Right cardiac atrium (tissue), 5 donors: ENCODE measurements at regions not wholly inside any gene's neighbourhood (a gene's known extent, or its start where the extent isn't known, plus 50 kb on each side); places are given as distances from the start of the nearest gene placed in this dataset.
"Not testable (repeated sequence)": the region's sequence is repeated elsewhere in the genome, so short reads cannot be mapped to it uniquely, and the experiment has no call there.

Experiments used
- ATAC-seq, 2 donors: fragments of 200-7000 bp; cut with Tn5 transposase; one replicate each; pipeline versions ENCODE4 v1.8.0 to v1.9.1; 2020; ENCODE audit warnings: moderate library complexity in 2 of 2, mild to moderate bottlenecking in 1 of 2
- DNase-seq, 3 donors: peaks; one replicate each; pipeline ENCODE4 v3.0.0-alpha.2; 2020
- H3K27ac ChIP-seq: one replicate; pipeline ENCODE4 v1.5.1; 2013; ENCODE audit warnings: mild to moderate bottlenecking, low read length, control low read depth, moderate library complexity
- H3K27me3 ChIP-seq: one replicate; pipeline ENCODE4 v1.6.1; 2013; ENCODE audit not compliant: control insufficient read depth, insufficient read depth
- H3K4me1 ChIP-seq: one replicate; pipeline ENCODE4 v1.6.1; 2013; ENCODE audit warnings: low read length; ENCODE audit not compliant: control insufficient read depth, insufficient read depth
- H3K4me3 ChIP-seq: one replicate; pipeline ENCODE4 v1.5.1; 2013; ENCODE audit warnings: low read length, control low read depth
- H3K9me3 ChIP-seq: one replicate; pipeline ENCODE4 v1.6.1; 2013; ENCODE audit warnings: low read length; ENCODE audit not compliant: control insufficient read depth
- WGBS: extraction: QIAGEN DNeasy Blood & Tissue Kit; methylation state at CpG from one replicate; pipeline ENCODE4 v1.1.7; 2013; 5-methylcytosine and 5-hydroxymethylcytosine counted together
- intact Hi-C, 4 donors: fragments of 100-400 bp; cut with DNase I; formaldehyde crosslinking; loops; one replicate each; pipeline versions ENCODE4 v1.11.0 to v1.14.0; 2022 to 2023
- donor health status: healthy with polysubstance abuse.
- donor health status: DM: no; HTN: yes; CAD: no.
- donor health status: DM: no; HTN: no; CAD: no.
- donor health status: DM: no; HTN: yes; CAD: no; lungs with severe emphysema.
- donor health status: DM: yes; HTN: yes; CAD: no.

GRCh38 chrX:40368611-40369061 lies 212.1 kb upstream of the ATP6AP2 start:
- H3K4me3 ChIP-seq: no peak overlapping the region
- H3K4me1 ChIP-seq: no peaks in the 10 kb centered on the region
- no peaks in the 10 kb centered on the region for H3K27me3 ChIP-seq
- H3K9me3 ChIP-seq: no peaks in the 10 kb centered on the region
- ATAC-seq: no peak
- no peak for DNase-seq
- WGBS: 75% methylated on average over 6 of the region's 6 CpGs
- intact Hi-C loops: no loop called here
- no peak overlapping the region for H3K27ac ChIP-seq

- intact Hi-C loops: no loop called here
- WGBS: 81% methylated on average over 3 of the region's 3 CpGs
- no peak for ATAC-seq
- H3K4me3 ChIP-seq: no peak overlapping the region
- no peak for DNase-seq
- no peak overlapping the region for H3K27ac ChIP-seq
- no peaks in the 10 kb centered on the region for H3K9me3 ChIP-seq
- H3K4me1 ChIP-seq: no peaks in the 10 kb centered on the region
- H3K27me3 ChIP-seq: no peaks in the 10 kb centered on the region
Measured at GRCh38 chrX:40366661-40367060, 214.1 kb upstream of the ATP6AP2 start.

- H3K4me3 ChIP-seq, H3K27me3 ChIP-seq, intact Hi-C loops, H3K4me1 ChIP-seq, DNase-seq, H3K27ac ChIP-seq, ATAC-seq, H3K9me3 ChIP-seq: not testable (repeated sequence)
- 92% methylated on average over 14 of the region's 14 CpGs for WGBS
Measured at GRCh38 chrX:40362291-40362690, 218.5 kb upstream of the ATP6AP2 start.

GRCh38 chrX:40360557-40360956 lies 220.2 kb upstream of the ATP6AP2 start:
- H3K9me3 ChIP-seq: no peaks in the 10 kb centered on the region

GRCh38 chrX:40359593-40359992 lies 221.2 kb upstream of the ATP6AP2 start:
- H3K9me3 ChIP-seq: no peaks in the 10 kb centered on the region
- WGBS: 93% methylated on average over 17 of the region's 17 CpGs
- no peaks in the 10 kb centered on the region for H3K27me3 ChIP-seq
- H3K27ac ChIP-seq: no peak overlapping the region
- intact Hi-C loops: no loop called here
- ATAC-seq (no peak), DNase-seq (no peak)
- no peaks in the 10 kb centered on the region for H3K4me1 ChIP-seq
- H3K4me3 ChIP-seq: no peak overlapping the region

More at GRCh38 chrX:40360557-40360956, 220.2 kb upstream of the ATP6AP2 start:
- no peak for ATAC-seq
- DNase-seq: no peak
- H3K4me1 ChIP-seq: no peaks in the 10 kb centered on the region
- H3K27ac ChIP-seq: no peak overlapping the region
- no peak overlapping the region for H3K4me3 ChIP-seq
- no peaks in the 10 kb centered on the region for H3K27me3 ChIP-seq
- intact Hi-C loops: no loop called here
- WGBS: 96% methylated on average over 24 of the region's 24 CpGs

GRCh38 chrX:40358994-40359393 lies 221.8 kb upstream of the ATP6AP2 start:
- Histone ChIP-seq H3K27ac (no peak overlapping the region), H3K27me3 (no peaks in the 10 kb centered on the region), H3K9me3 (no peaks in the 10 kb centered on the region), H3K4me1 (no peaks in the 10 kb centered on the region), H3K4me3 (no peak overlapping the region)
- no peak for ATAC-seq
- WGBS: 98% methylated on average over 15 of the region's 15 CpGs
- no peak for DNase-seq
- intact Hi-C loops: no loop called here

GRCh38 chrX:40349251-40349650 lies 231.5 kb upstream of the ATP6AP2 start:
- H3K4me3 ChIP-seq: no peak overlapping the region
- intact Hi-C loops: no loop called here
- DNase-seq: no peak
- H3K27me3 ChIP-seq: no peaks in the 10 kb centered on the region
- H3K4me1 ChIP-seq: no peaks in the 10 kb centered on the region
- WGBS: 82% methylated on average over 2 of the region's 2 CpGs
- ATAC-seq: no peak
- no peak overlapping the region for H3K27ac ChIP-seq
- no peaks in the 10 kb centered on the region for H3K9me3 ChIP-seq

- WGBS: 82% methylated on average over 1 of the region's 1 CpG
- intact Hi-C loops: no loop called here
Measured at GRCh38 chrX:40346379-40346778, 234.4 kb upstream of the ATP6AP2 start.

GRCh38 chrX:40343319-40343718 lies 237.5 kb upstream of the ATP6AP2 start:
- Histone ChIP-seq H3K4me3 (no peak overlapping the region), H3K4me1 (no peaks in the 10 kb centered on the region), H3K27me3 (no peaks in the 10 kb centered on the region), H3K27ac (no peak overlapping the region), H3K9me3 (no peaks in the 10 kb centered on the region)
- intact Hi-C loops: no loop called here
- DNase-seq: peak in 1 of 3 donors; percentile 18
- no peak for ATAC-seq
- WGBS: 91% methylated on average over 12 of the region's 12 CpGs

More at GRCh38 chrX:40346379-40346778, 234.4 kb upstream of the ATP6AP2 start:
- H3K27me3 ChIP-seq: no peaks in the 10 kb centered on the region
- no peaks in the 10 kb centered on the region for H3K4me1 ChIP-seq
- H3K27ac ChIP-seq: no peak overlapping the region
- no peak for ATAC-seq
- no peak for DNase-seq
- no peaks in the 10 kb centered on the region for H3K9me3 ChIP-seq
- no peak overlapping the region for H3K4me3 ChIP-seq

- H3K9me3 ChIP-seq: no peaks in the 10 kb centered on the region
- H3K4me1 ChIP-seq: no peaks in the 10 kb centered on the region
- no peaks in the 10 kb centered on the region for H3K27me3 ChIP-seq
- ATAC-seq: no peak
- H3K27ac ChIP-seq: no peak overlapping the region
- no peak for DNase-seq
- no peak overlapping the region for H3K4me3 ChIP-seq
- intact Hi-C loops: no loop called here
- 64% methylated on average over 1 of the region's 1 CpG for WGBS
Measured at GRCh38 chrX:40340116-40340515, 240.7 kb upstream of the ATP6AP2 start.

- Histone ChIP-seq H3K27me3 (no peaks in the 10 kb centered on the region), H3K4me3 (no peak overlapping the region), H3K9me3 (no peaks in the 10 kb centered on the region), H3K27ac (no peak overlapping the region), H3K4me1 (no peaks in the 10 kb centered on the region)
- ATAC-seq: no peak
- intact Hi-C loops: no loop called here
- no peak for DNase-seq
- WGBS: 92% methylated on average over 3 of the region's 3 CpGs
Measured at GRCh38 chrX:40333344-40333743, 235.6 kb upstream of the BCOR start.

- no peaks in the 10 kb centered on the region for H3K9me3 ChIP-seq
- intact Hi-C loops: no loop called here
- H3K4me1 ChIP-seq: no peaks in the 10 kb centered on the region
- no peak for ATAC-seq
- 79% methylated on average over 5 of the region's 5 CpGs for WGBS
- no peaks in the 10 kb centered on the region for H3K27me3 ChIP-seq
- no peak overlapping the region for H3K4me3 ChIP-seq
- no peak for DNase-seq
- no peak overlapping the region for H3K27ac ChIP-seq
Measured at GRCh38 chrX:40331762-40332161, 234.0 kb upstream of the BCOR start.
